ENCODE measurements at regions not wholly inside any gene's neighbourhood (a gene's known extent, or its start where the extent isn't known, plus 50 kb on each side); places are given as distances from the start of the nearest gene placed in this dataset.

- no peak for TF ChIP-seq CTCF (IDR thresholded peaks at IDR 0.05)
- no peak for TF ChIP-seq POLR2A (IDR thresholded peaks at IDR 0.05)
Measured at GRCh38 chr4:18756671-18757070, 735.1 kb upstream of the LCORL start.
